Panc1 (cell line): ENCODE measurements at regions not wholly inside any gene's neighbourhood (a gene's known extent, or its start where the extent isn't known, plus 50 kb on each side); places are given as distances from the start of the nearest gene placed in this dataset.

ENCODE experiments used
- ATAC-seq: fragments of 200-7000 bp; cut with Tn5 transposase; 2 replicates; pipeline ENCODE4 v1.9.1; 2020; ENCODE audit warnings: mild to moderate bottlenecking, moderate library complexity
- BruUV-seq: library from RNA; stranded (reverse); fragments of 400-500 nt; replicated peaks from 2 replicates; lab custom pipeline; 2021; lab: Mats Ljungman, UMichigan
- CTCF ChIA-PET: fragments of 300-600 bp; sonication (Branson Sonifier 250); formaldehyde crosslinking; loops from one replicate; lab custom pipeline; 2022; ENCODE audit warnings: antibody characterized with exemption; lab: Charles Lee
- POLR2A ChIA-PET: fragments of 300-600 bp; sonication (Branson Sonifier 250); formaldehyde crosslinking; loops from one replicate; lab custom pipeline; 2022; ENCODE audit warnings: antibody characterized with exemption; lab: Charles Lee
- DNase-seq: peaks from one replicate; pipeline ENCODE4 v3.0.0-alpha.2; 2010; ENCODE audit warnings: low read depth, low spot score
- H3K27ac ChIP-seq: 2 replicates; pipeline ENCODE4 v1.5.1; 2011; ENCODE audit warnings: mild to moderate bottlenecking, low read length, inconsistent platforms
- H3K27me3 ChIP-seq: fragments of 200-500 bp; sonication (Bioruptor generic); 2 replicates; pipeline ENCODE4 v1.6.0; 2014; ENCODE audit warnings: low read length, inconsistent platforms; ENCODE audit not compliant: control insufficient read depth, insufficient read depth
- H3K36me3 ChIP-seq: fragments of 200-500 bp; sonication (Bioruptor generic); 2 replicates; pipeline ENCODE4 v1.5.1; 2014; ENCODE audit warnings: inconsistent platforms, mild to moderate bottlenecking, low read length, moderate library complexity; ENCODE audit not compliant: control insufficient read depth, insufficient read depth
- H3K4me1 ChIP-seq: 2 replicates; pipeline ENCODE4 v1.5.1; 2011; ENCODE audit warnings: inconsistent platforms, mild to moderate bottlenecking, low read length, moderate library complexity; ENCODE audit not compliant: control insufficient read depth, insufficient read depth
- H3K4me3 ChIP-seq, 2 experiments: 2 replicates each; pipeline ENCODE4 v1.5.1; 2011 to 2012; ENCODE audit warnings: low read depth in 2 of 2, low read length in 2 of 2, mild to moderate bottlenecking in 2 of 2, inconsistent platforms in 1 of 2, moderate library complexity in 1 of 2
- H3K9me3 ChIP-seq: fragments of 200-500 bp; sonication (Bioruptor generic); 2 replicates; pipeline ENCODE4 v1.5.1; 2014; ENCODE audit warnings: low read depth, mild to moderate bottlenecking, inconsistent platforms, low read length, moderate library complexity; ENCODE audit not compliant: control insufficient read depth, insufficient read depth
- CTCF ChIP-seq: fragments of 450-650 bp; IDR thresholded peaks from 2 replicates; pipeline ENCODE4 v1.5.1; 2017; ENCODE audit warnings: mild to moderate bottlenecking
- POLR2AphosphoS5 ChIP-seq: IDR thresholded peaks from 2 replicates; pipeline ENCODE4 v1.6.1; 2012; ENCODE audit warnings: mild to moderate bottlenecking, low read depth, low read length, moderate library complexity
- REST ChIP-seq, 2 experiments: IDR thresholded peaks; 2 replicates each; pipeline ENCODE4 v1.6.1; 2011 to 2012; ENCODE audit warnings: low read depth in 2 of 2, control low read depth in 1 of 2, low read length in 1 of 2, mild to moderate bottlenecking in 1 of 2, moderate library complexity in 1 of 2; ENCODE audit not compliant: insufficient read depth in 1 of 2
- SIN3A ChIP-seq: IDR thresholded peaks from 2 replicates; pipeline ENCODE4 v1.6.1; 2012; ENCODE audit warnings: low read depth, mild to moderate bottlenecking, low read length, moderate library complexity, borderline replicate concordance; ENCODE audit not compliant: insufficient read depth
- TCF7L2 ChIP-seq: IDR thresholded peaks from 2 replicates; pipeline ENCODE4 v1.6.1; 2011; ENCODE audit warnings: mild to moderate bottlenecking, low read depth, low read length, inconsistent platforms
- in situ Hi-C: cut with HindIII; loops from 2 replicates; pipeline ENCODE4 v1.10.0; 2016; ENCODE audit warnings: low sequenced_read_pairs, low pct_unique_long_range_greater_than_20kb
- intact Hi-C: fragments of 100-400 bp; cut with micrococcal nuclease; formaldehyde crosslinking; loops from one replicate; pipeline ENCODE4 v1.10.0; 2022; ENCODE audit not compliant: unreplicated experiment

- in situ Hi-C loops (no loop called here), intact Hi-C loops (no loop called here)
- POLR2A ChIA-PET, result no interaction called here
- Histone ChIP-seq H3K4me3 (no peak overlapping the region), H3K27ac (no peak overlapping the region), H3K36me3 (no peaks in the 10 kb centered on the region), H3K9me3 (no peaks in the 10 kb centered on the region), H3K27me3 (no peaks in the 10 kb centered on the region), H3K4me1 (no peaks in the 10 kb centered on the region)
- DNase-seq (no peak), ATAC-seq (no peak)
- BruUV-seq, result no TSS peak
- CTCF ChIA-PET, result no interaction called here
- TF ChIP-seq CTCF (no peak), POLR2AphosphoS5 (no peak), REST (IDR thresholded peaks at IDR 0.05; ENCODE audit: insufficient read depth in 1 of 2, low read depth in 2 of 2, low read length in 1 of 2) (no peak), TCF7L2 (no peak), SIN3A (no peak)
Measured at GRCh38 chr2:5190023-5190422, 502.2 kb upstream of the SOX11 start.

- BruUV-seq, result no TSS peak
- H3K27me3 ChIP-seq, result no peaks in the 10 kb centered on the region
- ATAC-seq (no peak), DNase-seq (no peak)
- H3K4me1 ChIP-seq, result no peaks in the 10 kb centered on the region
- POLR2A ChIA-PET, result no interaction called here
- H3K36me3 ChIP-seq, result no peaks in the 10 kb centered on the region
- TF ChIP-seq SIN3A (no peak), CTCF (no peak), POLR2AphosphoS5 (no peak), TCF7L2 (no peak), REST (IDR thresholded peaks at IDR 0.05; ENCODE audit: insufficient read depth in 1 of 2, low read depth in 2 of 2, low read length in 1 of 2) (no peak)
- intact Hi-C loops (no loop called here), in situ Hi-C loops (no loop called here)
- CTCF ChIA-PET, result no interaction called here
- no peaks in the 10 kb centered on the region for H3K9me3 ChIP-seq
- no peak overlapping the region for H3K4me3 ChIP-seq
- H3K27ac ChIP-seq, result no peak overlapping the region
Measured at GRCh38 chr2:5195636-5196035, 496.5 kb upstream of the SOX11 start.
